HEK293 (cell line): ENCODE measurements at regions not wholly inside any gene's neighbourhood (a gene's known extent, or its start where the extent isn't known, plus 50 kb on each side); places are given as distances from the start of the nearest gene placed in this dataset.

Experiments used
- BCL11A ChIP-seq: fragments of 450-650 bp; formaldehyde crosslinking; IDR thresholded peaks from 2 replicates; pipeline ENCODE4 v1.5.1; 2016; ENCODE audit warnings: low read depth, missing biosample characterization, missing genetic modification characterization
- SALL2 ChIP-seq: fragments of 450-650 bp; formaldehyde crosslinking; IDR thresholded peaks from 2 replicates; pipeline ENCODE4 v1.5.0; 2017; ENCODE audit warnings: missing biosample characterization, mild to moderate bottlenecking, missing genetic modification characterization, borderline replicate concordance
- TSHZ1 ChIP-seq: fragments of 450-650 bp; formaldehyde crosslinking; IDR thresholded peaks from 2 replicates; pipeline ENCODE4 v1.5.1; 2016; ENCODE audit warnings: missing biosample characterization, missing genetic modification characterization, borderline replicate concordance
- ZBTB21 ChIP-seq: fragments of 450-650 bp; formaldehyde crosslinking; IDR thresholded peaks from 2 replicates; pipeline ENCODE4 v1.5.1; 2017; ENCODE audit warnings: missing biosample characterization, missing genetic modification characterization
- ZNF146 ChIP-seq: fragments of 450-650 bp; formaldehyde crosslinking; IDR thresholded peaks from 2 replicates; pipeline ENCODE4 v1.5.1; 2016; ENCODE audit warnings: missing biosample characterization, missing genetic modification characterization
- ZNF280C ChIP-seq: fragments of 450-650 bp; formaldehyde crosslinking; IDR thresholded peaks from 2 replicates; pipeline ENCODE4 v1.5.1; 2016; ENCODE audit warnings: missing biosample characterization, missing genetic modification characterization
- ZNF366 ChIP-seq: fragments of 450-650 bp; formaldehyde crosslinking; conservative IDR thresholded peaks from 2 replicates; pipeline ENCODE4 v1.5.1; 2016; ENCODE audit warnings: missing biosample characterization, missing genetic modification characterization
- ZNF37A ChIP-seq: fragments of 450-650 bp; IDR thresholded peaks from 2 replicates; pipeline ENCODE4 v1.5.1; 2018; ENCODE audit warnings: missing biosample characterization, missing genetic modification characterization
- ZNF670 ChIP-seq: fragments of 450-650 bp; formaldehyde crosslinking; IDR thresholded peaks from 2 replicates; pipeline ENCODE4 v1.5.1; 2016; ENCODE audit warnings: missing biosample characterization, missing genetic modification characterization, low read depth
- TF ChIP-seq, protein P1 (sequence below): fragments of 450-650 bp; formaldehyde crosslinking; IDR thresholded peaks from 2 replicates; pipeline ENCODE4 v1.5.1; 2016; ENCODE audit warnings: missing biosample characterization, missing genetic modification characterization
- TF ChIP-seq, protein P2 (sequence below): sonication (generic); formaldehyde crosslinking; IDR thresholded peaks from 2 replicates; pipeline ENCODE4 v1.8.1; 2022; ENCODE audit warnings: mild to moderate bottlenecking, moderate library complexity, missing genetic modification reagents
- TF ChIP-seq, protein P3 (sequence below): fragments of 450-650 bp; formaldehyde crosslinking; IDR thresholded peaks from 2 replicates; pipeline ENCODE4 v1.5.1; 2017; ENCODE audit warnings: missing biosample characterization, missing genetic modification characterization

DNA sequence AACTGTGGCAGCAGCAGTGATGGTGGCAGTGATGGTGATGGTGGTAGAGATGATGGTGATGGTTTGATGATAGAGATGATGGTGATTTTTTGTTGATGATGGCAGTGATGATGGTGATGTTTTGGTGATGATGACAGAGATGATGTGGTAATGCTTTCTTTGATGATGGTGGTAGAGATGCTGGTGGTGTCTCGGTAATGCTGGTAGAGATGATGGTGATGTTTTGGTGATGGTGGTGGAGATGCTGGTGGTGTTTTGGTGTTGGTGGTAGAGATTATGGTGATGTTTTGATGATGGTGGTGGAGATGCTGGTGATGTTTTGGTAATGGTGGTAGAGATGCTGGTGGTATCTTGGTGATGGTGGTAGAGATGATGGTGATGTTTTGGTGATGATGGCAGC lies 131.6 kb downstream of the NAV1 start:
- TF ChIP-seq ZBTB21 (tag by site-specific recombination): no peak
- TF ChIP-seq, protein P1, sequence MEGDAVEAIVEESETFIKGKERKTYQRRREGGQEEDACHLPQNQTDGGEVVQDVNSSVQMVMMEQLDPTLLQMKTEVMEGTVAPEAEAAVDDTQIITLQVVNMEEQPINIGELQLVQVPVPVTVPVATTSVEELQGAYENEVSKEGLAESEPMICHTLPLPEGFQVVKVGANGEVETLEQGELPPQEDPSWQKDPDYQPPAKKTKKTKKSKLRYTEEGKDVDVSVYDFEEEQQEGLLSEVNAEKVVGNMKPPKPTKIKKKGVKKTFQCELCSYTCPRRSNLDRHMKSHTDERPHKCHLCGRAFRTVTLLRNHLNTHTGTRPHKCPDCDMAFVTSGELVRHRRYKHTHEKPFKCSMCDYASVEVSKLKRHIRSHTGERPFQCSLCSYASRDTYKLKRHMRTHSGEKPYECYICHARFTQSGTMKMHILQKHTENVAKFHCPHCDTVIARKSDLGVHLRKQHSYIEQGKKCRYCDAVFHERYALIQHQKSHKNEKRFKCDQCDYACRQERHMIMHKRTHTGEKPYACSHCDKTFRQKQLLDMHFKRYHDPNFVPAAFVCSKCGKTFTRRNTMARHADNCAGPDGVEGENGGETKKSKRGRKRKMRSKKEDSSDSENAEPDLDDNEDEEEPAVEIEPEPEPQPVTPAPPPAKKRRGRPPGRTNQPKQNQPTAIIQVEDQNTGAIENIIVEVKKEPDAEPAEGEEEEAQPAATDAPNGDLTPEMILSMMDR: no peak
- TF ChIP-seq ZNF37A (tag by site-specific recombination): no peak
- TF ChIP-seq BCL11A: no peak
- no peak for TF ChIP-seq ZNF146
- TF ChIP-seq, protein P2, sequence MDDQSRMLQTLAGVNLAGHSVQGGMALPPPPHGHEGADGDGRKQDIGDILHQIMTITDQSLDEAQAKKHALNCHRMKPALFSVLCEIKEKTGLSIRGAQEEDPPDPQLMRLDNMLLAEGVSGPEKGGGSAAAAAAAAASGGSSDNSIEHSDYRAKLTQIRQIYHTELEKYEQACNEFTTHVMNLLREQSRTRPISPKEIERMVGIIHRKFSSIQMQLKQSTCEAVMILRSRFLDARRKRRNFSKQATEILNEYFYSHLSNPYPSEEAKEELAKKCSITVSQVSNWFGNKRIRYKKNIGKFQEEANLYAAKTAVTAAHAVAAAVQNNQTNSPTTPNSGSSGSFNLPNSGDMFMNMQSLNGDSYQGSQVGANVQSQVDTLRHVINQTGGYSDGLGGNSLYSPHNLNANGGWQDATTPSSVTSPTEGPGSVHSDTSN: no peak
- TF ChIP-seq ZNF670 (tag by site-specific recombination): no peak
- TF ChIP-seq ZNF280C (tag by site-specific recombination): no peak
- TF ChIP-seq, protein P3, sequence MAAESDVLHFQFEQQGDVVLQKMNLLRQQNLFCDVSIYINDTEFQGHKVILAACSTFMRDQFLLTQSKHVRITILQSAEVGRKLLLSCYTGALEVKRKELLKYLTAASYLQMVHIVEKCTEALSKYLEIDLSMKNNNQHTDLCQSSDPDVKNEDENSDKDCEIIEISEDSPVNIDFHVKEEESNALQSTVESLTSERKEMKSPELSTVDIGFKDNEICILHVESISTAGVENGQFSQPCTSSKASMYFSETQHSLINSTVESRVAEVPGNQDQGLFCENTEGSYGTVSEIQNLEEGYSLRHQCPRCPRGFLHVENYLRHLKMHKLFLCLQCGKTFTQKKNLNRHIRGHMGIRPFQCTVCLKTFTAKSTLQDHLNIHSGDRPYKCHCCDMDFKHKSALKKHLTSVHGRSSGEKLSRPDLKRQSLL: no peak
- TF ChIP-seq ZNF366 (tag by site-specific recombination): no peak
- TF ChIP-seq TSHZ1 (tag by site-specific recombination): no peak
- TF ChIP-seq SALL2 (tag by site-specific recombination): no peak
